OCI-LY3 (cell line): ENCODE measurements at regions not wholly inside any gene's neighbourhood (a gene's known extent, or its start where the extent isn't known, plus 50 kb on each side); places are given as distances from the start of the nearest gene placed in this dataset.

Source experiments
- H2AFZ ChIP-seq: fragments of 200-600, 300-600 bp; shearing (Covaris generic); 2 replicates; pipeline ENCODE4 v1.6.0; 2014; ENCODE audit warnings: antibody characterized with exemption, low read depth, low read length
- H3K27ac ChIP-seq: fragments of 200-600, 300-600 bp; sonication (generic); 2 replicates; pipeline ENCODE4 v1.5.1; 2014; ENCODE audit warnings: mild to moderate bottlenecking, low read length, moderate library complexity, mixed read lengths
- H3K27me3 ChIP-seq: fragments of 200-600, 300-600 bp; sonication (generic); 2 replicates; pipeline ENCODE4 v1.6.1; 2014; ENCODE audit warnings: low read depth, low read length, mixed read lengths
- H3K36me3 ChIP-seq: fragments of 200-600, 300-600 bp; sonication (generic); replicated peaks from 2 replicates; pipeline ENCODE3; 2014; ENCODE audit warnings: low read depth, low read length, mixed read lengths
- H3K4me1 ChIP-seq: fragments of 300-600, 200-600 bp; sonication (generic); 2 replicates; pipeline ENCODE4 v1.6.1; 2014; ENCODE audit warnings: low read length, mixed read lengths
- H3K4me2 ChIP-seq: fragments of 200-600, 300-600 bp; sonication (generic); 2 replicates; pipeline ENCODE4 v1.6.1; 2014; ENCODE audit warnings: low read length, mixed read lengths
- H3K4me3 ChIP-seq: fragments of 300-600, 200-600 bp; sonication (generic); 2 replicates; pipeline ENCODE4 v1.5.1; 2014; ENCODE audit warnings: antibody characterized with exemption, mild to moderate bottlenecking, low read length, moderate library complexity
- H3K79me2 ChIP-seq: fragments of 300-600, 200-600 bp; shearing (Covaris generic); 2 replicates; pipeline ENCODE4 v1.6.1; 2014; ENCODE audit warnings: mild to moderate bottlenecking, low read length, mixed read lengths
- H3K9ac ChIP-seq: fragments of 300-600, 200-600 bp; shearing (Covaris generic); 2 replicates; pipeline ENCODE4 v1.6.0; 2014; ENCODE audit warnings: mild to moderate bottlenecking, low read length, moderate library complexity
- H3K9me3 ChIP-seq: fragments of 200-600, 300-600 bp; shearing (Covaris generic); 2 replicates; pipeline ENCODE4 v1.6.1; 2014; ENCODE audit warnings: low read length, mixed read lengths; ENCODE audit not compliant: insufficient read depth
- H4K20me1 ChIP-seq: fragments of 200-600, 300-600 bp; sonication (generic); 2 replicates; pipeline ENCODE4 v1.6.1; 2016; ENCODE audit warnings: low read length, mixed read lengths; ENCODE audit not compliant: insufficient read depth
- EZH2phosphoT487 ChIP-seq: fragments of 200-600 bp; shearing (Covaris generic); IDR thresholded peaks from 2 replicates; pipeline ENCODE4 v1.6.1; 2018; ENCODE audit warnings: antibody characterized with exemption, mixed run types, low read depth
- TF ChIP-seq, protein P1 (sequence below): fragments of 200-600, 300-600 bp; sonication (generic); IDR thresholded peaks from 2 replicates; pipeline ENCODE4 v1.5.1; 2014; ENCODE audit warnings: antibody characterized with exemption, low read length, low read depth

DNA sequence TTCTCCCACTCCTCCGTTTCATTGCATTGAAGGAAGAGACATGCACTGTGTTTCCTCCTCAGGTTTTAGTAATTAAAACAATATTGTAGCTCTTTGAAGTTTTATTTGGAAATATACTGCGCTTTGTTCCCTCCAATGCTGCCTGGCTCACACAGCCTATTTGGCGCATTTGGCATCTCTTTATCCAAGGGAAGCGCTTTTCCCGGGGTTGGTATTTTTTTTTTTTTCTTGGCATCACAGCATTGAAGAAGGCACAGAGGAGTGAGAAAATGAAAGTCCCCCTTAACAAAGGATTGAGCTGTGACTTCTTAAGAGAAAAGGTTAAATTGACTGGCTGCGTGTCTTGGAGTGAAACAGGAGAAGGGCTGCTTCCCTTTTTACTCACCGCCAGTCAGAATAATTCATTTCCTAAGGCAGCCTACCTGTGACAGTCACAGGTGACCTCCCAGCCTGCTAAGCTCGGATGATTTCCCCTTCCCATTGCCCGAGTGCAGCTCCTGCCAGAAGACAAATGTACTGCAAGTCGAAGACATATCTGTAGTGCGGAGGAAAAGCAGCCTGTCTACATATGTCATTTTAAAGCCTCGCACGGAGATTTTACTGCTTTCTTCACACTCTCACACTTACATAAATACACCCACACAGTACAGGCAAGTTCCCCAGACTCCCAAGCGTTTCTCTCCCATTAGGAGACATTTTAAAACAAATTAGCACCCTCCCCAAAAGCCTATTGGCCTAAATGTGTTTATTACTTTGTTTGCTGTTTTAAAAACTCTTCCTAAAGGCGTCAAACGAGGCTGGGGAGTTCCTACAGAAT is 665.5 kb upstream of the ZNF608 start:
- Histone ChIP-seq H3K4me3 (peak overlapping the region; percentile 77), H4K20me1 (no peaks in the 10 kb centered on the region), H3K36me3 (no peaks in the 10 kb centered on the region), H3K4me1 (peaks cover 53% of the 10 kb centered on the region), H3K9me3 (no peaks in the 10 kb centered on the region), H3K27ac (peak overlapping the region; percentile 74), H3K9ac (peak overlapping the region; percentile 67), H3K27me3 (peaks cover 6% of the 10 kb centered on the region; the same call in 1 of the 2 replicates), H3K79me2 (no peaks in the 10 kb centered on the region), H2AFZ (no peak overlapping the region), H3K4me2 (peak overlapping the region; percentile 100)
- no peak for TF ChIP-seq EZH2phosphoT487
- TF ChIP-seq, protein P1, sequence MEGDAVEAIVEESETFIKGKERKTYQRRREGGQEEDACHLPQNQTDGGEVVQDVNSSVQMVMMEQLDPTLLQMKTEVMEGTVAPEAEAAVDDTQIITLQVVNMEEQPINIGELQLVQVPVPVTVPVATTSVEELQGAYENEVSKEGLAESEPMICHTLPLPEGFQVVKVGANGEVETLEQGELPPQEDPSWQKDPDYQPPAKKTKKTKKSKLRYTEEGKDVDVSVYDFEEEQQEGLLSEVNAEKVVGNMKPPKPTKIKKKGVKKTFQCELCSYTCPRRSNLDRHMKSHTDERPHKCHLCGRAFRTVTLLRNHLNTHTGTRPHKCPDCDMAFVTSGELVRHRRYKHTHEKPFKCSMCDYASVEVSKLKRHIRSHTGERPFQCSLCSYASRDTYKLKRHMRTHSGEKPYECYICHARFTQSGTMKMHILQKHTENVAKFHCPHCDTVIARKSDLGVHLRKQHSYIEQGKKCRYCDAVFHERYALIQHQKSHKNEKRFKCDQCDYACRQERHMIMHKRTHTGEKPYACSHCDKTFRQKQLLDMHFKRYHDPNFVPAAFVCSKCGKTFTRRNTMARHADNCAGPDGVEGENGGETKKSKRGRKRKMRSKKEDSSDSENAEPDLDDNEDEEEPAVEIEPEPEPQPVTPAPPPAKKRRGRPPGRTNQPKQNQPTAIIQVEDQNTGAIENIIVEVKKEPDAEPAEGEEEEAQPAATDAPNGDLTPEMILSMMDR, result peak; percentile 20; the same call in 1 of the 2 replicates

- H3K79me2 ChIP-seq, result no peaks in the 10 kb centered on the region
- H4K20me1 ChIP-seq, result no peaks in the 10 kb centered on the region
- peak overlapping the region; percentile 77 for H3K4me3 ChIP-seq
- TF ChIP-seq, protein P1, result peak; percentile 40
- TF ChIP-seq EZH2phosphoT487, result no peak
- peak overlapping the region; percentile 100 for H3K4me2 ChIP-seq
- peak overlapping the region; percentile 74 for H3K27ac ChIP-seq
- H3K36me3 ChIP-seq, result no peaks in the 10 kb centered on the region
- H3K9ac ChIP-seq, result peak overlapping the region; percentile 67
- H2AFZ ChIP-seq, result no peak overlapping the region
- H3K27me3 ChIP-seq, result peaks cover 6% of the 10 kb centered on the region; the same call in 1 of the 2 replicates
- peaks cover 53% of the 10 kb centered on the region for H3K4me1 ChIP-seq
- H3K9me3 ChIP-seq, result no peaks in the 10 kb centered on the region
These were observed 666.4 kb upstream of the ZNF608 start for GRCh38 chr5:125412561-125413495.

GRCh38 chr5:125413496-125414274 is 667.2 kb upstream of the ZNF608 start:
- Histone ChIP-seq H3K27me3 (peaks cover 6% of the 10 kb centered on the region; the same call in 1 of the 2 replicates), H3K4me2 (no peak overlapping the region), H3K79me2 (no peaks in the 10 kb centered on the region), H3K27ac (no peak overlapping the region), H2AFZ (no peak overlapping the region), H3K9ac (no peak overlapping the region), H3K9me3 (no peaks in the 10 kb centered on the region), H4K20me1 (no peaks in the 10 kb centered on the region), H3K36me3 (no peaks in the 10 kb centered on the region), H3K4me3 (no peak overlapping the region), H3K4me1 (peaks cover 47% of the 10 kb centered on the region)
- TF ChIP-seq, protein P1, result no peak
- no peak for TF ChIP-seq EZH2phosphoT487
